MM.1S (cell line): ENCODE measurements at regions not wholly inside any gene's neighbourhood (a gene's known extent, or its start where the extent isn't known, plus 50 kb on each side); places are given as distances from the start of the nearest gene placed in this dataset.

Source experiments
- DNase-seq: peaks from one replicate; pipeline ENCODE4 v3.0.0-alpha.2; 2015
- H2AFZ ChIP-seq: fragments of 300-600 bp; sonication (generic); 2 replicates; pipeline ENCODE4 v1.6.0; 2016; ENCODE audit warnings: antibody characterized with exemption, low read length
- H3F3A ChIP-seq: fragments of 300-600 bp; sonication (generic); 2 replicates; pipeline ENCODE4 v1.6.1; 2016; ENCODE audit warnings: mild to moderate bottlenecking, antibody characterized with exemption, low read length, moderate library complexity, mixed read lengths; ENCODE audit not compliant: insufficient read depth
- H3K27ac ChIP-seq: fragments of 300-600 bp; sonication (generic); 2 replicates; pipeline ENCODE4 v1.5.1; 2016; ENCODE audit warnings: mild to moderate bottlenecking, low read length
- H3K27me3 ChIP-seq: fragments of 300-600 bp; sonication (generic); replicated peaks from 2 replicates; pipeline ENCODE4 v1.6.0; 2016; ENCODE audit warnings: low read length; ENCODE audit not compliant: insufficient read depth
- H3K36me3 ChIP-seq: fragments of 300-600 bp; sonication (generic); replicated peaks from 2 replicates; pipeline ENCODE4 v1.6.1; 2016; ENCODE audit warnings: mild to moderate bottlenecking, low read length, mixed read lengths; ENCODE audit not compliant: insufficient read depth
- H3K4me1 ChIP-seq: fragments of 300-600 bp; sonication (generic); 2 replicates; pipeline ENCODE4 v1.6.1; 2016; ENCODE audit warnings: low read length, mixed read lengths
- H3K4me2 ChIP-seq: fragments of 300-600 bp; sonication (generic); 2 replicates; pipeline ENCODE4 v1.6.0; 2016; ENCODE audit warnings: low read depth, low read length
- H3K4me3 ChIP-seq: fragments of 300-600 bp; sonication (generic); 2 replicates; pipeline ENCODE4 v1.5.1; 2016; ENCODE audit warnings: low read length, mixed read lengths
- H3K79me2 ChIP-seq: fragments of 300-600 bp; sonication (generic); 2 replicates; pipeline ENCODE4 v1.6.1; 2016; ENCODE audit warnings: mixed run types, low read length, mixed read lengths
- H3K9ac ChIP-seq: fragments of 300-600 bp; sonication (generic); 2 replicates; pipeline ENCODE4 v1.6.1; 2016; ENCODE audit warnings: low read length, mixed read lengths
- H3K9me2 ChIP-seq: fragments of 300-600 bp; sonication (generic); replicated peaks from 2 replicates; pipeline ENCODE4 v1.6.1; 2016; ENCODE audit warnings: mild to moderate bottlenecking, low read length, mixed read lengths; ENCODE audit not compliant: insufficient read depth
- H3K9me3 ChIP-seq: fragments of 300-600 bp; sonication (generic); replicated peaks from 2 replicates; pipeline ENCODE4 v1.6.1; 2016; ENCODE audit warnings: mild to moderate bottlenecking, low read length, mixed read lengths; ENCODE audit not compliant: insufficient read depth
- H4K20me1 ChIP-seq: fragments of 300-600 bp; sonication (generic); 2 replicates; pipeline ENCODE4 v1.6.1; 2016; ENCODE audit warnings: mild to moderate bottlenecking, low read length, moderate library complexity, mixed read lengths; ENCODE audit not compliant: insufficient read depth
- EZH2 ChIP-seq: fragments of 300-600 bp; sonication (generic); optimal IDR thresholded peaks from 2 replicates; pipeline ENCODE3; 2017; ENCODE audit warnings: low read depth, mild to moderate bottlenecking, antibody characterized with exemption, low read length, mixed read lengths
- EZH2phosphoT487 ChIP-seq: fragments of 300-600 bp; sonication (generic); IDR thresholded peaks from 2 replicates; pipeline ENCODE4 v1.6.1; 2018; ENCODE audit warnings: antibody characterized with exemption, low read length
- TF ChIP-seq, protein P1 (sequence below): fragments of 300-600 bp; sonication (generic); IDR thresholded peaks from 2 replicates; pipeline ENCODE4 v1.5.1; 2016; ENCODE audit warnings: antibody characterized with exemption, low read length, mixed read lengths

DNA sequence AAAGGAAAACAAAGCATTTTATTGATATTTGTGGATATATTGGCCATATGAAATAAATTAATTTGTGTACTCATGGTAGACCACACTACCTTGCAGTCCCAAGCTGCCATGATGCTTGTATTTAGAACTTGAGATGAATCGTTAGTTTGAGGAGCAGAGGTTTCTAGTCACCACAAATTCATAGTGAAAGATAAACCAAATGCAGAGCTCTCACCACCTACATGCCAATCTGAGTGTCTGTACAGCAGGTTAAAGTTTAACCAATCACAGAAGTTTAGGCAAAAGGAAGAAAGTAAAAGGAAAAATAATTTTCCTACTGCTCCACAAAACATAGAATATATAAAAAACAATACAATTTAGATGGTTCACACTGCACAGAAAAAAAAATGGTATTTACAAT, 163.6 kb upstream of the FTMT start:
- Histone ChIP-seq H2AFZ (no peak overlapping the region), H3K9ac (no peak overlapping the region), H3K9me3 (no peaks in the 10 kb centered on the region), H3K4me3 (no peak overlapping the region), H3K9me2 (no peaks in the 10 kb centered on the region), H3F3A (no peaks in the 10 kb centered on the region), H3K4me1 (no peaks in the 10 kb centered on the region), H3K27ac (no peak overlapping the region), H3K36me3 (no peaks in the 10 kb centered on the region), H3K4me2 (no peak overlapping the region), H3K79me2 (no peaks in the 10 kb centered on the region), H4K20me1 (no peaks in the 10 kb centered on the region), H3K27me3 (no peaks in the 10 kb centered on the region)
- TF ChIP-seq EZH2 (no peak), EZH2phosphoT487 (no peak)
- TF ChIP-seq, protein P1, sequence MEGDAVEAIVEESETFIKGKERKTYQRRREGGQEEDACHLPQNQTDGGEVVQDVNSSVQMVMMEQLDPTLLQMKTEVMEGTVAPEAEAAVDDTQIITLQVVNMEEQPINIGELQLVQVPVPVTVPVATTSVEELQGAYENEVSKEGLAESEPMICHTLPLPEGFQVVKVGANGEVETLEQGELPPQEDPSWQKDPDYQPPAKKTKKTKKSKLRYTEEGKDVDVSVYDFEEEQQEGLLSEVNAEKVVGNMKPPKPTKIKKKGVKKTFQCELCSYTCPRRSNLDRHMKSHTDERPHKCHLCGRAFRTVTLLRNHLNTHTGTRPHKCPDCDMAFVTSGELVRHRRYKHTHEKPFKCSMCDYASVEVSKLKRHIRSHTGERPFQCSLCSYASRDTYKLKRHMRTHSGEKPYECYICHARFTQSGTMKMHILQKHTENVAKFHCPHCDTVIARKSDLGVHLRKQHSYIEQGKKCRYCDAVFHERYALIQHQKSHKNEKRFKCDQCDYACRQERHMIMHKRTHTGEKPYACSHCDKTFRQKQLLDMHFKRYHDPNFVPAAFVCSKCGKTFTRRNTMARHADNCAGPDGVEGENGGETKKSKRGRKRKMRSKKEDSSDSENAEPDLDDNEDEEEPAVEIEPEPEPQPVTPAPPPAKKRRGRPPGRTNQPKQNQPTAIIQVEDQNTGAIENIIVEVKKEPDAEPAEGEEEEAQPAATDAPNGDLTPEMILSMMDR = no peak
- no peak for DNase-seq

DNA sequence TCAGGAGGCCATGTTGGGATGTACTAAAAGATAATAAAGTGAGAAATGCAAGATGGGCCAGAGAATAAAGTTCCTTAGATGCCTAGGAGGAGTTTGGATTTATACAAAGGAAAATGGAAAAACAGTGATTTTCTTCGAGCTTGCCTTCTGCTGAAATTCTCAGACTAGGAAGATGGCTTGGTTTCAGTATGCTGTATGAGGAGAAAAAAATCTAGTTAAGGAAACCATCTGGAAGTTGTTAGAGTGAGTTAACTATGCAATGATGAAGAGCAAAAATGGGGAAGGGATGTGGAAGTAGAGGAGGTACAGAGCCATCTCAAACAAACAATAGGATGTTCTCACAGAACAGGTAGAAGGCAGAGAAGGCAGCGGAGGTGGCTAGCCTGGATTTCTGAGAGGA, 162.9 kb upstream of the FTMT start:
- Histone ChIP-seq H3K9me3 (no peaks in the 10 kb centered on the region), H2AFZ (no peak overlapping the region), H3K4me3 (no peak overlapping the region), H4K20me1 (no peaks in the 10 kb centered on the region), H3F3A (no peaks in the 10 kb centered on the region), H3K9me2 (no peaks in the 10 kb centered on the region), H3K79me2 (no peaks in the 10 kb centered on the region), H3K27ac (no peak overlapping the region), H3K4me2 (no peak overlapping the region), H3K9ac (no peak overlapping the region), H3K4me1 (no peaks in the 10 kb centered on the region), H3K36me3 (no peaks in the 10 kb centered on the region), H3K27me3 (no peaks in the 10 kb centered on the region)
- no peak for DNase-seq
- no peak for TF ChIP-seq EZH2
- no peak for TF ChIP-seq EZH2phosphoT487
- TF ChIP-seq, protein P1 = no peak

DNA sequence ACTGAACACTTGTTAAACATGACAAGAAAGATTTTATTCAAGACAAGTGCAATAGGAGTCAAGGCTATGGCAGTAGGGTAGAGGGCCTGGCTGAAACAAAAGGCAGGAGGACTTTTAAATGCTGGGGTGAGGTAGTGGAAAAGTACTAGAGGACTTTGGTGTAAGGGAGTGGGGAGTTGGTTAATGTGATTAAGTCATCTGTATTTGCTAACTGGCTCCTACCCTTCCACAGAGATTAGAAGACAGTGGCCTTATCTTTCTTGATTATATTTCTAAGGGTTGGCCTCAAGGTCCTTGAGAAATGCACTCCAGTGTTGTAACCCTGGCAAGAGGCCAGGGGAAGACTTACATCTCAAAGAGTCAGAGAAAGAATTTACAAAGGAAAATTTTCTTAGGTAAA, 160.2 kb upstream of the FTMT start:
- H3K27me3 ChIP-seq = no peaks in the 10 kb centered on the region
- no peaks in the 10 kb centered on the region for H3K4me1 ChIP-seq
- DNase-seq = no peak
- no peaks in the 10 kb centered on the region for H3F3A ChIP-seq
- H4K20me1 ChIP-seq = no peaks in the 10 kb centered on the region
- H3K36me3 ChIP-seq = no peaks in the 10 kb centered on the region
- no peak overlapping the region for H2AFZ ChIP-seq
- no peak overlapping the region for H3K27ac ChIP-seq
- no peak overlapping the region for H3K9ac ChIP-seq
- TF ChIP-seq EZH2 (no peak), EZH2phosphoT487 (no peak)
- TF ChIP-seq, protein P1 = no peak
- no peak overlapping the region for H3K4me3 ChIP-seq
- no peaks in the 10 kb centered on the region for H3K79me2 ChIP-seq
- no peaks in the 10 kb centered on the region for H3K9me2 ChIP-seq
- no peak overlapping the region for H3K4me2 ChIP-seq
- no peaks in the 10 kb centered on the region for H3K9me3 ChIP-seq
